SK-N-SH (cell line): ENCODE measurements at regions not wholly inside any gene's neighbourhood (a gene's known extent, or its start where the extent isn't known, plus 50 kb on each side); places are given as distances from the start of the nearest gene placed in this dataset.

ENCODE experiments used
- CTCF ChIA-PET: fragments of 300-600, 350-600 bp; formaldehyde crosslinking; extraction: SDS; loops from one replicate; lab custom pipeline; 2021; lab: Yijun Ruan, JAX
- POLR2A ChIA-PET: fragments of 350-600 bp; sonication (Branson Sonifier 250); formaldehyde crosslinking; extraction: SDS; loops from one replicate; lab custom pipeline; 2020; ENCODE audit warnings: antibody characterized with exemption, inconsistent platforms; lab: Yijun Ruan, JAX
- DNase-seq: peaks from one replicate; pipeline ENCODE4 v3.0.0; 2012
- H2AFZ ChIP-seq: fragments of 200-600 bp; sonication (generic); 2 replicates; pipeline ENCODE4 v1.8.1; 2016; ENCODE audit warnings: antibody characterized with exemption, mild to moderate bottlenecking, low read depth
- H3F3A ChIP-seq: fragments of 200-600 bp; sonication (generic); replicated peaks from 2 replicates; pipeline ENCODE3; 2016; ENCODE audit warnings: antibody characterized with exemption, mild to moderate bottlenecking; ENCODE audit not compliant: insufficient read depth
- H3K27ac ChIP-seq, 2 experiments: fragments of 200-500 bp in 1 of 2; fragments of 200-600 bp in 1 of 2; sonication (Bioruptor generic) in 1 of 2; sonication (generic), shearing (Covaris generic) in 1 of 2; 2 replicates each; pipeline versions ENCODE4 v1.5.1 to v1.6.1; 2014 to 2016; ENCODE audit warnings: low read depth in 2 of 2, inconsistent platforms in 1 of 2, low read length in 1 of 2, mild to moderate bottlenecking in 1 of 2, mixed read lengths in 1 of 2
- H3K27me3 ChIP-seq: fragments of 200-600 bp; sonication (generic), shearing (Covaris generic); 2 replicates; pipeline ENCODE4 v1.6.1; 2016; ENCODE audit warnings: mixed run types; ENCODE audit not compliant: insufficient read depth
- H3K36me3 ChIP-seq, 2 experiments: fragments of 200-500 bp in 1 of 2; fragments of 200-600 bp in 1 of 2; sonication (Bioruptor generic) in 1 of 2; sonication (generic) in 1 of 2; replicated peaks in 1 of 2; 2 replicates each; pipeline versions ENCODE3 to v1.5.1; 2014 to 2016; ENCODE audit warnings: low read length in 1 of 2, mild to moderate bottlenecking in 1 of 2; ENCODE audit not compliant: insufficient read depth in 2 of 2, control insufficient read depth in 1 of 2
- H3K4me1 ChIP-seq, 2 experiments: fragments of 200-500 bp in 1 of 2; fragments of 200-600 bp in 1 of 2; sonication (Bioruptor generic) in 1 of 2; sonication (generic), shearing (Covaris generic) in 1 of 2; 2 replicates each; pipeline versions ENCODE4 v1.5.1 to v1.6.1; 2014 to 2016; ENCODE audit warnings: low read depth in 1 of 2, low read length in 1 of 2, mixed run types in 1 of 2; ENCODE audit not compliant: insufficient read depth in 2 of 2, control insufficient read depth in 1 of 2
- H3K4me2 ChIP-seq: fragments of 200-600 bp; sonication (generic), shearing (Covaris generic); 2 replicates; pipeline ENCODE4 v1.6.1; 2017; ENCODE audit warnings: mixed run types
- H3K4me3 ChIP-seq, 2 experiments: fragments of 200-500 bp in 1 of 2; fragments of 200-600 bp in 1 of 2; sonication (Bioruptor generic) in 1 of 2; sonication (generic), shearing (Covaris generic) in 1 of 2; 2 replicates each; pipeline versions ENCODE4 v1.5.1 to v1.8.1; 2014 to 2016; ENCODE audit warnings: low read depth in 2 of 2, inconsistent platforms in 1 of 2, low read length in 1 of 2, mild to moderate bottlenecking in 1 of 2, mixed read lengths in 1 of 2, moderate library complexity in 1 of 2
- H3K79me2 ChIP-seq: fragments of 200-600 bp; sonication (generic); 2 replicates; pipeline ENCODE4 v1.8.1; 2017; ENCODE audit warnings: mild to moderate bottlenecking; ENCODE audit not compliant: insufficient read depth
- H3K9ac ChIP-seq: fragments of 200-600 bp; sonication (generic); 2 replicates; pipeline ENCODE4 v1.6.1; 2017; ENCODE audit warnings: mixed run types
- H3K9me2 ChIP-seq: fragments of 200-600 bp; sonication (generic); 2 replicates; pipeline ENCODE4 v1.6.1; 2017; ENCODE audit warnings: mixed run types
- H3K9me3 ChIP-seq: fragments of 200-600 bp; sonication (generic); 2 replicates; pipeline ENCODE4 v1.6.1; 2017; ENCODE audit warnings: mixed run types, mild to moderate bottlenecking, moderate library complexity
- H4K20me1 ChIP-seq: fragments of 200-600 bp; sonication (generic); 2 replicates; pipeline ENCODE4 v1.6.1; 2017; ENCODE audit warnings: mild to moderate bottlenecking, mixed run types; ENCODE audit not compliant: insufficient read depth
- FOSL2 ChIP-seq: IDR thresholded peaks from 2 replicates; pipeline ENCODE4 v1.4.0; 2012; ENCODE audit warnings: low read depth, mild to moderate bottlenecking, moderate library complexity, borderline replicate concordance
- MXI1 ChIP-seq: IDR thresholded peaks from 2 replicates; pipeline ENCODE4 v1.6.1; 2012; ENCODE audit warnings: mild to moderate bottlenecking, low read depth, low read length, improper control_type of control experiment
- RFX5 ChIP-seq: IDR thresholded peaks from 2 replicates; pipeline ENCODE4 v1.6.1; 2012; ENCODE audit warnings: mild to moderate bottlenecking, improper control_type of control experiment, low read length
- SIN3A ChIP-seq: IDR thresholded peaks from 2 replicates; pipeline ENCODE4 v1.6.1; 2012; ENCODE audit warnings: low read depth, mild to moderate bottlenecking, low read length, moderate library complexity, borderline replicate concordance
- TEAD4 ChIP-seq: IDR thresholded peaks from 2 replicates; pipeline ENCODE4 v1.4.0; 2012; ENCODE audit warnings: mild to moderate bottlenecking, borderline replicate concordance; ENCODE audit not compliant: insufficient read depth
- WGBS: methylation state at CpG from one replicate; pipeline ENCODE4 v1.1.6; 2017; ENCODE audit warnings: low lambda C conversion rate; 5-methylcytosine and 5-hydroxymethylcytosine counted together
- TF ChIP-seq, protein P1 (sequence below): fragments of 200-600 bp; sonication (generic); IDR thresholded peaks from 2 replicates; pipeline ENCODE4 v1.6.1; 2017; ENCODE audit warnings: antibody characterized with exemption, mild to moderate bottlenecking, moderate library complexity
- TF ChIP-seq, protein P2 (sequence below): IDR thresholded peaks from 2 replicates; pipeline ENCODE4; 2012

DNA sequence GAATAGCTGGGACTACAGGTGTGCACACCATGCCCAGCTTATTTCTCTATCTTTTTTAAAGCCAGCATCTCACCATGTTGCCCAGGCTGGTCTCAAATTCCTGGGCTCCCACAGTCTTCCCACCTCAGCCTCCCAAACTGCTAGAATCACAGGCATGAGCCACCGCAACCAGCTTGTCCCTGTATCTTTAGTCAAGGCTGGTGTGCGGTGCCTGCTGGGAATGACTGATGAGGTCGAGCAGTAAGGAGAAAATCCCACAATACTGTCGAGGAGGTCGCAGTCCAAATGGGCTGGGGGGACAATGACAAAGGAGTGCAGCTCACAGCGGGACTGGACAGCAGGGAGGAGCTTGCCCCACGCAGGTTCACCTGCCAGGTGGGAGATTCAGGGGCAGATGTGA, 50.2 kb upstream of the CALN1 start:
- H3K79me2 ChIP-seq = no peaks in the 10 kb centered on the region
- no peaks in the 10 kb centered on the region for H3K4me1 ChIP-seq
- no peaks in the 10 kb centered on the region for H4K20me1 ChIP-seq
- 20% methylated on average over 7 of the region's 7 CpGs for WGBS
- no peaks in the 10 kb centered on the region for H3K9me3 ChIP-seq
- H3K27ac ChIP-seq = no peak overlapping the region
- no peaks in the 10 kb centered on the region; the same call in 1 of the 2 replicates for H3K27me3 ChIP-seq
- H3K4me2 ChIP-seq = no peak overlapping the region
- ChIA-PET POLR2A (no interaction called here), CTCF (interaction anchor here (0.6 to 0.9 kb wide), 2 partner anchors 32 to 710 kb away, joined by 3 read pairs; no protein-coding TSS in a partner anchor)
- H3K9me2 ChIP-seq = no peaks in the 10 kb centered on the region
- no peak overlapping the region for H3K9ac ChIP-seq
- H3K36me3 ChIP-seq = no peaks in the 10 kb centered on the region
- H3K4me3 ChIP-seq = no peak overlapping the region
- H3F3A ChIP-seq = no peaks in the 10 kb centered on the region
- no peak for TF ChIP-seq TEAD4
- TF ChIP-seq SIN3A = no peak
- TF ChIP-seq, protein P1, sequence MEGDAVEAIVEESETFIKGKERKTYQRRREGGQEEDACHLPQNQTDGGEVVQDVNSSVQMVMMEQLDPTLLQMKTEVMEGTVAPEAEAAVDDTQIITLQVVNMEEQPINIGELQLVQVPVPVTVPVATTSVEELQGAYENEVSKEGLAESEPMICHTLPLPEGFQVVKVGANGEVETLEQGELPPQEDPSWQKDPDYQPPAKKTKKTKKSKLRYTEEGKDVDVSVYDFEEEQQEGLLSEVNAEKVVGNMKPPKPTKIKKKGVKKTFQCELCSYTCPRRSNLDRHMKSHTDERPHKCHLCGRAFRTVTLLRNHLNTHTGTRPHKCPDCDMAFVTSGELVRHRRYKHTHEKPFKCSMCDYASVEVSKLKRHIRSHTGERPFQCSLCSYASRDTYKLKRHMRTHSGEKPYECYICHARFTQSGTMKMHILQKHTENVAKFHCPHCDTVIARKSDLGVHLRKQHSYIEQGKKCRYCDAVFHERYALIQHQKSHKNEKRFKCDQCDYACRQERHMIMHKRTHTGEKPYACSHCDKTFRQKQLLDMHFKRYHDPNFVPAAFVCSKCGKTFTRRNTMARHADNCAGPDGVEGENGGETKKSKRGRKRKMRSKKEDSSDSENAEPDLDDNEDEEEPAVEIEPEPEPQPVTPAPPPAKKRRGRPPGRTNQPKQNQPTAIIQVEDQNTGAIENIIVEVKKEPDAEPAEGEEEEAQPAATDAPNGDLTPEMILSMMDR = no peak
- no peak for TF ChIP-seq MXI1
- TF ChIP-seq, protein P2, sequence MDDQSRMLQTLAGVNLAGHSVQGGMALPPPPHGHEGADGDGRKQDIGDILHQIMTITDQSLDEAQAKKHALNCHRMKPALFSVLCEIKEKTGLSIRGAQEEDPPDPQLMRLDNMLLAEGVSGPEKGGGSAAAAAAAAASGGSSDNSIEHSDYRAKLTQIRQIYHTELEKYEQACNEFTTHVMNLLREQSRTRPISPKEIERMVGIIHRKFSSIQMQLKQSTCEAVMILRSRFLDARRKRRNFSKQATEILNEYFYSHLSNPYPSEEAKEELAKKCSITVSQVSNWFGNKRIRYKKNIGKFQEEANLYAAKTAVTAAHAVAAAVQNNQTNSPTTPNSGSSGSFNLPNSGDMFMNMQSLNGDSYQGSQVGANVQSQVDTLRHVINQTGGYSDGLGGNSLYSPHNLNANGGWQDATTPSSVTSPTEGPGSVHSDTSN = no peak
- no peak for TF ChIP-seq RFX5
- no peak for TF ChIP-seq FOSL2
- TF ChIP-seq, all 33 proteins: peak for 0
- no peak for DNase-seq
- H2AFZ ChIP-seq = no peak overlapping the region
